GM19467 (cell line): ENCODE measurements at regions not wholly inside any gene's neighbourhood (a gene's known extent, or its start where the extent isn't known, plus 50 kb on each side); places are given as distances from the start of the nearest gene placed in this dataset.

Experiments used
- ATAC-seq: cut with Tn5 transposase; IDR thresholded peaks from one replicate; pipeline ENCODE4 v1.9.1; 2021; ENCODE audit warnings: mild to moderate bottlenecking, moderate library complexity; ENCODE audit not compliant: unreplicated experiment

DNA sequence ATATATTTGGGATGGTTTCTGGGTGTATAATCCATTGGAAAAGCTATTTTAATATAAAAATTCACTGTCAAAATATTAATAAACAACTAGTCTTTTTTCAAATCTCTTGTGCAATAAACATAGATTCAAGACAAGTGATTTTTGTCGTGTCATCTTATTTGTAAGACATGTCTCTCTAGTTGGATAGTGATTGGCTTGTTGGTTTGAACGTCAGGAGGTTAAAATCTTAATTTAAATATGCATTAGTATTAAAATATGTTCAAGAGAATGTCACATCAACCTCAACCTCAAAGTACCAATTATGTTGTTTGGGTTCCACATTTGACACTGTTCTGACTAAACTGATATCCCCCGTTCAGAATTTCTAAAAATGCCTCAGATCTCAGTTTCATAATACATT lies 287.6 kb downstream of the CASP12 start:
- no peak for ATAC-seq

- peak; percentile 89 for ATAC-seq
Observed at GRCh38 chr11:104609311-104610085, 288.8 kb downstream of the CASP12 start.

DNA sequence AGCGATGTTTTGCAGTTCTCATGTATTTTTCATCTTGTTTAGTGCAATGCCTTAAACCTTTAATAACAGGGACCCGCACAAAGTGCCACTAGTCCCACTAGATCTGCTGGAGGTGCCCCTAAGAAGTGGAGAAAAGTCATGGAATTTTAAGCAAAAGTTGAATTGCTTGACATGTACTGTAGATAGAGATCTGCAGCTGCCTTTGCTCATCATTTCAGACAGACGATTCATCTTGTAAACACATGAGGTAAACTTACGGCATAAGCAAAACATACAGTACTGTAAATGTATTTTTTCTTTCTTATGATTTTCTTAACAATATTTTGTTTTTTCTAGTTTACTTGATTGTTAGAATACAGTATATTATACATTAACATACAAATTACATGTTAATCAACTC lies 295.6 kb downstream of the CASP12 start:
- no peak for ATAC-seq

- no peak for ATAC-seq
Observed at GRCh38 chr11:104594228-104594958, 303.9 kb downstream of the CASP12 start.

DNA sequence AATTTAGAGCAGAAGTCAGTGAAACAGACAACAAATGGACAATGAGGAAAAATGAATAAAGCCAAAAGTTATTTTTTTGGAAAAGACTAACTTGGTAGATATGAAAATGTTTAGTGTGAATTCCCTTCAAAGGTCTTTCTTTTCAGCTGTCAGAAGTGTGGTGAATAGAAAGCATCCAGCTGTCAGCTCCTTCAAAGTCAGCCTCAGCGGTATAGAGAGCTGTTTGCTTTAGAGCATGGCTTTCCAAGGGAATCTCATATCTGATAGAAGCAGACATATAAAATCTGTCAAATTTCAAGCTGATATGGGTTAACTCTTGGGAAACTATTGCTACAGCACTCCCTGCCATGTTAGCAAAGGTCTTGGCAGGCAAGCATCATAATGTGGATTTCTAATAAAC lies 309.3 kb downstream of the CASP12 start:
- ATAC-seq = no peak

DNA sequence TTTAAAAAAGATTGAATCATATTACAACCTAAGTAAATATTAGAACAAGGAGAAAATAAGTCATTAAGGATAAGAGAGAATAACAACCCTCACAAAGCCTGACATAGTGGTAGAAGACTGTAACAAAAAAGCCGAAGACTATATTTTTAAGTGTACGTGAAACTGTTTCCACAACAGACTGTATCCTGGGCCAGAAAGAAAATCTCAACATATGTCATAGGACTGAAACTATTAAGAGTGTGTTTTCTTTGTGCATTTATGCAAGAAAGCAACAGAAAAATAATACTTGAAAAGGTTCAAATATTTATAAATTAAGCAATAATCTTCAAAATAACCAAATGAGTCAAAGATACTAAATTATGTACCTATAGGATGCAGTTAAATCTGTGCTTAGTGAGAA lies 309.8 kb downstream of the CASP12 start:
- ATAC-seq = no peak

DNA sequence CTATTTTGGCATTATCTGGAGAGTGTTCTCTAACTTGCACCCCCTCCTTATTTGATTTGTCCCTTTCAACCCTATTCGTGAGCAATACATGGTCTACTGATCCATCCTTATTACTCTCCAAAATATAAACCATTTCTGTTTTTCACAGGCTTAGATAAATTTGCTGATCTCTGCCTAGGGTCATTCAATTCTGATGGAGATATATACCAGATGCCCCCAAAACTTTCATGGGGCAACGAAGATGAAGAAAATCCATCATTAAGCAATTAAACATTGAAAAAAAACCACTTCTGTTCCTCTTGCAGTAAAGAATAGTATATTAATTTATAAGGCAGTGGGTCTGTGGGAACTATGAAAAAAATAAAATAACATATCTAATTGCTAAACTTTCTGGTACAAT lies 313.4 kb downstream of the CASP12 start:
- no peak for ATAC-seq

DNA sequence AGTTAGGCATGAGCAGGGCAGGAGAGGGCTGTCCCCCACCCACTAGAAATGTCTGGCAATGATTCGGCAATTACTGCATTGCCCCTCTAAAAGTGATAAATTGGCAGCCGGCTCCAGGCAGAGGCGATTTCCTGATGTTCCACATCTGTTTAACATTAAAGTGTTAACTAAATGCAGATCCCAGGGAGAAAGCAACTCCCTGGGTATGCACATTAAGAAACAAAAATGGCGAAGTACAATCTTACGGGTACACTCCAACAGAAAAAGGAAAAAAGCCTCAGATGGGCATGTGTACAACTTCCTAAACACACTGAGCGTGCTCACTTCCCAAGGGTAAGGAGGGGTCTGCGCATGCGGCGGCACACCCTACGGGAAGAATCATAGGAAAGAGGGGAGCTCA lies 314.4 kb downstream of the CASP12 start:
- ATAC-seq = no peak

DNA sequence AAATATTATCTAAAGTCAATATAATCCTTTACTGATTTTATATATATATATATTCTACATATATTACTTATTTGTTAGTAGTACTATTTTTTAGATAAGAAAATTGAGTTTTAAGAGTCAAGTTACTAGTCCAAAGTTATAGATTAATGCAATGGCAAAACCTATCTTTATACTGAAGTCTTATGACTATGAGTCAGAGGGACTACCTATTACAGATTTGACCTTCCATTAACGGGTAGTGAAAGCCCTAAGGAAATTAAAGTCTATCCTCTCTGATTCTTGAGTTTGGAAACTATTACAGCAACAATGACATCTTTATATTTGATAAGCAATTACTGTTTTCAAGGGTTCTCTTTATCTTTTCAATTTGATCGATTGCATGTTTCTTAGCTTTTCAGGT lies 315.8 kb downstream of the CASP12 start:
- ATAC-seq = no peak

DNA sequence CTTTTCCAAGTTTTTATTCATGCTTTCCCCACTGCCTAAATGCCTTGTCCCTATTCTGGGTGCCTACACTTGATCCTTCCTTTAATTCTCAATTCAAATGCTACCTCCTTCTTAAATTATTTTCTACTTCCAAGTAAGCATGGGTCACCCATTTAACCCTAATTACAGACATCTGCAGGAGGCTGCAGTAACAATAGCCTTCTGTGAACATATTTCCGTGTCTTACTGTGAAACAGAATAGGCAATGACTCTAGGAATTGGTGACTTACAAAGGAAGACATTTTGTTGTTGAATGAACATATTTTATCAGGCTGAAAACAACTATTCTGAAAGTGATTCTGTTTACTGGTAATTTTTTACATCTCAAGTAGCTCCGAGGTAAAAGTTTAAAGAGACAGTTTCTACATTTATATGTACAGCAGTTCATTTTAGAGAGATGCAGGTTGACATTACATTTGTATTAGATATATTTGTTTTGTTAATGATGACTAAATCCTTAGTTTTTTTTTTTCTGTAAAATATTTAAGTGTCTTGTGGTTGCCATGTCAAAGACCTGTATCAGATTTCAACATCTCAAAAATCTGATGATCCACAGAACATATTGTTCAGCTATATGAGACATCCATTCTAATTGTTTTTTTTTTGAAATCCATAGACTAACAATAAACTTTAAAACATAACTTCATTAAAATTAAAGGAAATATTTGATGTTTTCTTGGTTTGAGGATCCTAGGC lies 316.8 kb downstream of the CASP12 start:
- no peak for ATAC-seq

- ATAC-seq = no peak
Observed at GRCh38 chr11:104573441-104573990, 324.7 kb downstream of the CASP12 start.

DNA sequence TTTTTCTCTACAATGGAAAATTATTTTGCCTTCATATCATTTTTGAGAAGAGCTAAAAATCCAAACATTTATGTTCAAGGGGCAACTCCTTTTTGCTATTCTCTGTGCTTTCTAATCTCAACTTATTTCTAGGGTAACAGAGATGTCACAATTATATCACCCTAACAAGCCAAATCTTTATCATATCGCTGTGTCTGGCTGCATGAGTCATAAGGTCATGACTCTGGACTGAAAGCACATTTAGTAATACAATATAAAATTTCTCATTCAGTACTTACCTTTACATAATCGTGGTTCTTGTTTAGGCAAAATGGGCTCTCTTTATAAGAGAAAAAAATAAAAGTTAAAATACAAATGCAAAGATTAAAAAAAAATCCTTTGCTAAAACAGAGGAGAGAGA lies 326.0 kb downstream of the CASP12 start:
- ATAC-seq = no peak

- ATAC-seq = no peak
Observed at GRCh38 chr11:104570078-104570701, 328.1 kb downstream of the CASP12 start.

DNA sequence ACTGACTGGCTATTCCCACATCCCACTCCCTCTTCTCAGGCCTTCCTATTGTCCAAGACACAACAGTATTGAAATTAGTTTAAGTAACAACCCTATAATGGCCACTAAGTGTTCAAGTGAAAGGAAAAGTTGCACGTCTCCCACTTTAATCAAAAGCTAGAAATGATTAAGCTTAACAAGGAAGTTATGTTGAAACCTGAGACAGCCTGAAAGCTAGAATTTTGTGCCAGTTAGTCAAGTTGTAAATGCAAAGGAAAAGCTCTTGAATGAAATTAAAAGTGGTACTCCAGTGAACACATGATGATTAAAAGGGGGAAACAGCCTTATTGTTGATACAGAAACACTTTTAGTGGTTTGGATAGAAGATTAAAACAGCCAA lies 332.7 kb downstream of the CASP12 start:
- ATAC-seq = no peak

GRCh38 chr11:104564921-104565582 lies 333.2 kb downstream of the CASP12 start:
- ATAC-seq = no peak

- ATAC-seq = no peak
Observed at GRCh38 chr11:104556606-104557301, 341.5 kb downstream of the CASP12 start.

DNA sequence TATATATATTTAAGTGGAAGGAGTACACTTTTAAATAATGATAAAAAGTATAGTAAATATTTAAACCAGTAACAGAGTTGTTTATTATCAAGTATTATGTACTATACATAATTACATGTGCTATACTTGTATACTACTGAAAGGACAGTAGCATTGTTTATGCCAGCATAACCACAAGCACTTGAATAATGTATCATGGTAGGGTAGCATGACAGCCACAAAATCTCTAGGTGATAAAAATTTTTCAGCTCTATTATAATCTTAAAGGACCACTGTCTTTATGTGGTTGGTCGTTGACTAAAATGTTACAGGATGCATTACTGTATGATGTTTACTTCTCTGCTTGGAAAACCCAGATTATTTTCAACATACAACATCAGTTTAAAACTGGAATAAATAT lies 349.2 kb downstream of the CASP12 start:
- no peak for ATAC-seq

- ATAC-seq = no peak
Observed at GRCh38 chr11:104547996-104548661, 350.1 kb downstream of the CASP12 start.

GRCh38 chr11:104546501-104546900 lies 351.8 kb downstream of the CASP12 start:
- no peak for ATAC-seq
